NB4 (cell line): ENCODE measurements at regions not wholly inside any gene's neighbourhood (a gene's known extent, or its start where the extent isn't known, plus 50 kb on each side); places are given as distances from the start of the nearest gene placed in this dataset.

ENCODE experiments used
- CTCF ChIP-seq: IDR thresholded peaks from one replicate; pipeline ENCODE4 v1.5.1; 2012; ENCODE audit warnings: low read depth, low read length
- POLR2A ChIP-seq: IDR thresholded peaks from 2 replicates; pipeline ENCODE4 v1.6.1; 2011; ENCODE audit warnings: mild to moderate bottlenecking; ENCODE audit not compliant: insufficient read length; ENCODE audit errors: extremely low read depth
- TF ChIP-seq, protein P1 (sequence below): IDR thresholded peaks from 2 replicates; pipeline ENCODE4 v1.6.1; 2011; ENCODE audit warnings: low read depth, low read length

DNA sequence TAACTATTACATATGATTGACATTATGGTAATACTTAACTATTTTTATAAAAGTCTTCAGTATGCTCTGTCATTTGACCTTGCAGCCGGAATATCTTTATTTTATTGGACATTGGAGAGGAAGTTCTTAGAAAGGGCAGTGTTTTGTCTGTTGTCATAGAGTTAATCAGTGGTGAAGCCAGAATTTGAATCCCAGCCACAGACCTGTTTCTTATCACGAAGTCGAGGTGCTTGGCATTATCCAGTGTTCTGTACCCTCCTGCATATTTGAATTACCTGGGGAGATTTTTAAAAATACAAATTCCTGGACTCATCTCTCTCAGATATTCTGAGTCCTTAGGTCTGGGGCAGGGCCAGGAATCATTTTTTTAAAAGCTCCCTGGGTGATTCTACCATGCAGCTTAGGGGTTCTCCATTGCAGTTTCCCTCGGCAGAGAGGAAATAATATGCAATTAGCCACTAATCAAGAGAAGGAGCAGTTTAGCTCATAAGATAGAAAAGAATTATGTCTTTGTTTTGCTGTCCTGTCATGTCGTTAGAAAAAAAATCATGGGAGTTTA lies 195.6 kb upstream of the CFAP20DC start:
- TF ChIP-seq POLR2A (no peak), CTCF (no peak)
- TF ChIP-seq, protein P1, sequence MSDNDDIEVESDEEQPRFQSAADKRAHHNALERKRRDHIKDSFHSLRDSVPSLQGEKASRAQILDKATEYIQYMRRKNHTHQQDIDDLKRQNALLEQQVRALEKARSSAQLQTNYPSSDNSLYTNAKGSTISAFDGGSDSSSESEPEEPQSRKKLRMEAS, result no peak
